UCSD-AML1 (cell line): ENCODE measurements at regions not wholly inside any gene's neighbourhood (a gene's known extent, or its start where the extent isn't known, plus 50 kb on each side); places are given as distances from the start of the nearest gene placed in this dataset.
"Not testable (repeated sequence)": the region's sequence is repeated elsewhere in the genome, so short reads cannot be mapped to it uniquely, and the experiment has no call there.

Source experiments
- DNase-seq: peaks from one replicate; lab custom pipeline; 2025; ENCODE audit not compliant: unreplicated experiment; lab: John Stamatoyannopoulos, UW

DNA sequence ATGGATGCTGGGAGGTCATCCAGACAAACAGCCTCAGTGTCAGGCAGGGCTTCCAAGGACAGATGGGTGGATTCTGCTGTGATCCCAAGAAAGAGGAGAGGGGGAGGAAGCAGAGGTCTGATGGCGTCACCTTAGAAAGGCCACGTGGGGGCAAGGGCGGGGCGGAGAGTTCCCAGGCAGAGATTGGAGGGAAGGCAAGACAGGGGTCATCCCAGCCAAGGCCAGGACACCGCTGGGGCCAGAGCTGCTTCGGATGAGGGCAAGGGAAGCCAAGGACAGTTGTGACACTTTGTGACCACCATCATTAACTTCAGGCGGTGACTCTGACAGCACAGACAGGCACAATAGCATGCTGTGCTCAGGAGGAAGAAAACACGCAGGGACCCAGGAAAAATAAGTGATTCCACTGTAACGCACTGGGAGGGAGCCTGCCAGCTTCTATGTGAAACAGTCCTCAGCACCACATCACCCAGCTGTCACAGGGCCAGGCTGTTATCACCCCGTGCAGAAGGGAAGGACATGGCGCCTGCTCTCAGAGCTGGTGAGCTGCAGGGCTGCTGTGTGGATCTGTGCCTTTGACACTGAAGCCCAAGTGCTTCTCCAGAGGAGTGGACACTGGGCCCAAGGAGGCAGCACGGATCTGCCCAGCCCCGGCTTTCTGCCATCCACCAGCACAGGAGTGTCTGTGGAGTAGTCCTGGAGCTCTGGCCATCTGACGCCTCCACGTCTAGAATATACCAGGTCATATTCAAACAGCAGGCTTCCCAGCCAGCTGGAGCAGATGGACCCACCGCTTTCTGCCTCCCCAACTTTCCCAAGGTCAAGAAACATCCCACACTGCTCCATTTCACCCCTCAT is 204.1 kb downstream of the NDUFA10 start:
- no peak for DNase-seq

DNA sequence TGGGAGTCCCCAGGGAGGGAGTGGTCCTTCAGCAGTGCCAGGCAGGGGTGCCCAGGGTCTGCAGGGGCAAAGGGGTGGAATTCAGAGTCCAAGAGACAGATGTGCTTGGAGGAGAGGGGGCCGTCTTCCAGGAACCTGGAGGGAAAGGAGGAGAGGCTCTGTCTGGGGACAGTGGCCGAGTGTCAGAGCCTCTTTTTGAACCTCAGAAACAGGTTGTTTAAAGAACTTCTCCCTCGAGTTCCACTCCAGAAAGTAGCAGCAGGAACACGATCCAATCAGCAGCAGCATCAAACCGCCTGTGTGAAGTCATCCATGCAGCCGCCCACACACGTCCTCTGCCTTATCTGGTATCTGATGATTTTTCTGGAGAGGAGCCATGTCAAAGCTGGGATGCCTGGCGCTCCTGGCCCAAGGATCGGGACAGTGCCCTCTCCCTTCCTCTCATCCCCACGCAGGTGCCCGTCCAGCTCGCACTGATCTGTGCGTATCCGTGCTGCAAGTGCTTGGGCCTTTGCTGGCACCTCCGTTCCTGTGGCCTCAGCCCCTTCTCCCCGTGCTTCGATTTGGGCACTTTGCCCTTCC is 205.1 kb downstream of the NDUFA10 start:
- no peak for DNase-seq

GRCh38 chr2:239819091-239819973 is 205.8 kb downstream of the NDUFA10 start:
- DNase-seq, result no peak

DNA sequence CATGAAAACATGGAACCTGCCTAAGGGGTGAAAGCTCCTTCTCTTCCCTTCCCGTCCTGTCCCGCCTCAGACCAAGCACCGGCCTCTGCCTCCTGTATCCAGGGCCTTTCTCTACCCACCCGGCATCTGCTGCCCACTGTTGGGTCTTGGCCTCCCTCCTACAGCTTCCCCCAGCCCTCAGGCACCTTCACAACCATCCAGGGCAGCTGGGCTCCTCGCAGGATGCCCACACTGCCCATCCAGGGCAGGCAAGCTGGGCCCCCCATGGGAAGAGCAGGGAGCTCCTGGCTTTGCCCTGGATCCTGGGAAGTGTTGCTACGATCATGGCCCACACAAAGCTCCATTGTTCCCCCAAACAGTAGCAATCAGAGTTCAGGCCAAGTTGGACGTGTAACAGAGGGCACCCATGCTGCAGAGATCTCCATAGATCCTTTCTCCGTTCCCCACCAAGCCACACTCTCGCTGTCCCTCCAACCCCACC is 206.6 kb downstream of the NDUFA10 start:
- DNase-seq, result no peak

DNA sequence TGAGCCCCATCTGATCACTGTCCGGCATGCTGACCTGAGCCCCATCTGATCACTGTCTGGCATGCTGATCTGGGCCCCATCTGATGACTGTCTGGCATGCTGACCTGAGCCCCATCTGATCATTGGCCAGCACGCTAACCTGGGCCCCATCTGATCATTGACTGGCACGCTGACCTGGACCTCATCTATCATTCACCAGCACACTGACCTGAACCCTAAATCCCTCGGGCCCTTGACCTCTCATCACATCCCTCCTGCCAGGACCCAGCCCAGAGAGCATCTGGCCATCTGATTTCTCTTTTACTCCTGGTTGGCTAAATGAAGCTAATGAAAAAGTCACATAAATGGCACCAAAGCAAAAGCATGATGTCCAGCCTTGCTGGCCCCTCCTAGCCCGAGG is 207.1 kb downstream of the NDUFA10 start:
- no peak for DNase-seq

- not testable (repeated sequence) for DNase-seq
These were observed 207.6 kb downstream of the NDUFA10 start for GRCh38 chr2:239817468-239818031.

DNA sequence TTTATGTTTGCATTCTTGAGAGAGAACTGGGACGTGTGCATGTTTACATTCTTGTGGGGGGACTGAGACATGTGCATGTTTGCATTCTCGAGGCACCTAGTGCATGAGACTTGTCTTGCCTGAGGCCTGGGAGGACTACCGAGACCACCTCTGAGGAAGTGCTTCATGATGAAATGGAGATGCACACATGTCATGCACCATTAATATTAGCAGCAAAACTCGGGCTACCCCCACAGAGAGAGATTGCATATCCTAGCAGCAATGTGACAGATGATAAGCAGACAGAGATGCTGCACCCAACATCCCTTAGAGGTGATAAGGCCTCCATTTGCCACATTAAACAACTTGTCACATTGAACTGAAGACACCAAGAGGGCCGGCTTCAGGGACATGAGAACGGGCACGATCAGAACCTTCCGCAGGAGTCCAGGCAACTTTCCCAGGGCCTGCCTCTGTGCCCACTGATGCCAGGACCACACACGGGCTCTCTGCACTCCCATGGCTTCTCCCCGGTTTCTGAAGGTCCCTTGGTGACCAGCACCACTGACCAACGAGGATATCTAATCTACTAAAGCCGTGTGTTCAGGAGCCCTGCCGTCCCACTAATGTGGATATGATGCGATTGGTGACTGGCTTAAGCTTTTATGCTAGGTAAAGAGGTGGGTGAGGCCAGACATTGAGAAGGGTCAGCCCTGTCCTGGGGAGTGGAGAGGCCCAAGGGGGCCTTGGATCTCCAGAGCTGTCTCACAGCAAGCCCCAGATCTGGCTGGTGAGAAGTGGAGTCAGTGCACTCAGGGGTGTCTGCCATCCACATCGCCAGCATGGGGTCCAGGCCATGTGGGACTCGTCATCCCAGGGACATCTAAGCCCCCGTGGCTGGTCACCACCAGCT is 208.3 kb downstream of the NDUFA10 start:
- DNase-seq, result no peak

DNA sequence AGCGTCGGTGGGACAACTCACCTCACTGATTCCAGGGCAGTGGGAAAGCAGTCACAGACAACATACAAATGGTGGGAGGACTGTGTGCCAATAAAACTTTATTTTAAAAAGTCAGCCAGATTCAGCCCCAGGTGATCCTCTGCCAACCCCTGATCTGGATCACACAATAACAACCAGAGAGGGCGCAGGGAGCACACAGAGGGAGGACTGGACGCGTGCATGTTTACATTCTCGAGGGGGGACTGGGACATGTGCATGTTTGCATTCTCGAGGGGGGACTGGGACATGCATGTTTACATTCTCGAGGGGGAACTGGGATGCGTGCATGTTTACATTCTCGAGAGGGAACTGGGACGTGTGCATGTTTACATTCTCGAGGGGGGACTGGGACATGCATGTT is 209.5 kb downstream of the NDUFA10 start:
- DNase-seq, result no peak

- DNase-seq, result no peak
These were observed 210.1 kb downstream of the NDUFA10 start for GRCh38 chr2:239814861-239815601.

- DNase-seq, result no peak
These were observed 210.9 kb downstream of the NDUFA10 start for GRCh38 chr2:239814116-239814860.

DNA sequence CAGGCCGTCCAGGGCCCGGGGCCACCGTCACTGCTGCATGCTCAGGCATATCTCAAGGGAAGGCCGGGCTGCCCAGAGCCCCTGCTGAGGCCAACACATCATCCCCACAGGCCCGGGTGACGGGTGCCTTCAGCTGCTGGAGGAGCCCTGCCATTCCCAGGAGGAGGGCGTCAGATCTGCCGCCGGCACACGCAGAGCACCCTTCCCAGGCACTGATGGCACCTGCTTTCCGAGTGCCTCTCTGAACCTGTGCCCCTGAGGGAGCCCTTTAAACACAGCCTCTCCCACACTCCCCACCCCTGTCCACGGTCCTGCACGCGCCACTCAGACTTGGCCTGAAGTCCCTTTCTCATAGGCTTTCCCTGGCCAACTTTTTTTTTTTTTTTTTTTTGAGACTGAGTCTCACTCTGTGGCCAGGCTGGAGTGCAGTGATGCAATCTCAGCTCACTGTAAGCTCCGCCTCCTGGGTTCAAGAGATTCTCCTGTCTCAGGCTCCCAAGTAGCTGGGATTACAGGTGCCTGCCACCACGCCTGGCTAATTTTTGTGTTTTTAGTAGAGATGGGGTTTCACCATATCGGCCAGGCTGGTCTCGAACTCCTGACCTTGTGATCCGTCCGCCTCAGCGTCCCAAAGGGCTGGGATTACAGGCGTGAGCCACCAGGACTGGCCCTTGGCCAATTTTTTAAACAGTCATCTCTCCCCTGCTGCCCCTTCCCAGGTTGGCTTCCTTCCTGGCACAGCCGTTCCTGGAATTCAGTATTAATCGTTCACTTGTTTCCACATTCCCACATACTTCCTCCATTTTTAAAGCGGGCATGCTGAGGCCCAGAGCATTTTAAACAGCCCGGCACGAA is 211.7 kb downstream of the NDUFA10 start:
- no peak for DNase-seq

- no peak for DNase-seq
These were observed 213.2 kb downstream of the NDUFA10 start for GRCh38 chr2:239811806-239812560.

DNA sequence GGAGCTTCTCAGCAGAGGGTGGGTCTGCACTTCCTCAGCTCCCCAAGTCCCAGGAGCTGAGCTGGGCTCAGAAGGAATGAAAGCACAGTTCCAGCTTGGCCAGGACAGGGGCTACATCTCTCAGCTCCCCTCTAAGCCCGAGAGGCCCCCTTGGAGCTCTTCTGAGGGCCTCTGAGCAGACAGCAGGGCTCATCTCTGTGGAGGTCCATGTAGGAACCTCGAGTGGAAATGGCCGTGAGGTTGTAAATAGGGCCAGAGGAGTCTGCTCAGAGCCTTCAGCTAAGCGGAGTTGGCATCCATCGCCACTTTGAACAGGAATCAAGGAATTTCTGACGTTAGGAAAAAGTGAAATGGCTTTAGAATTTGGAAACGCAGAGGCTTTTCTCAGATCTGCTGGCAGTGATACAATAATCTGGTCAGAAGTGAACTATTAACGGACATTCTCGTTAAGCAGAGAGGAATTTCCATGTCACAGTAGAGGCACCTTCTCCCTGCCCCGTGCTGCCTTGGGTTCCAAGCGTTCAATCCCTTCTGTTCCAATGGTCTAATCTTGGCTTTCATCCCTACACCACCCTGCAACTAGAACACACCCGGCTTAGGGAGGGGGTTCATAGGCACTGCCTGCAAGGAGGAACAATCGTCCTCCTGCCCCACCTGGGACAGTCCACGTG is 213.9 kb downstream of the NDUFA10 start:
- no peak for DNase-seq

DNA sequence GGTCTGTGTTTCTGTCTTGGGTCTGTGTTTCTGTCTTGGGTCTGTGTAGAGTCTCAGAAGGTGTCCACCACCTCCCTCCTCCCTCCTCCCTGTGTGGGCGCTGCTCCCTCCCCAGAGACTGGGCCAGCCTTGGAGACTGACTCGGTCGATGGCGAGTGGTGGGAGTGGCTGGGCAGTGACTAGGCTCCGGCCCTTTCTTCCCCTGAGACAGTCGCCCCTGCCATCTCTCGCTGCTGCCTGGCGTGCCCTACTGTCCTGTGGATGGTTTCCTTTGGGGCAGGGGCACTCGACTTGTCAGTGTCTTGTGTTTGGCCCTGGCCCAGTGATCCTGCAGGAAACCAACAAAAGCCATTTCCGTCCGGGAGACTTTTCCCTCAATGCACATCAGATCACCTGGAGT is 215.8 kb downstream of the NDUFA10 start:
- DNase-seq, result no peak

DNA sequence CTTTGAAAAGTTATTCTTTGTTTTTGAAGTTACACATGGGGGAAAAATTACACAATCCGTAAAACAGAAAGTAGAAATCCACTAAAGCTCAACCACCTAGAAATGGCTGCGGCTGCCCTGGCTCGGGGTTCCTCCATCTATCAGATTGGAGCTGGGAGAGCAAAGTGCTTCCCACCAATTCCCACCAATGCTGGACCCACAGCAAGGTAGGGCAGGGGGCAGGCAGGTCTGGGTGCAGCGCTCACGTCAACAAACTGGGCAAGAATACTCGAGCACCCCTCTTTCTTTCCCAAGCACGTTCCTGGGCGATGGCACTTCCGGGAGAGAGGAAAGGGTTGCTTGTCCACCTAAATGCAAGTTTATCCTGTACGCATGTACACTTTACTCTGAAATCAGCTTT is 217.6 kb downstream of the NDUFA10 start:
- DNase-seq, result no peak

- DNase-seq, result no peak
These were observed 218.2 kb downstream of the NDUFA10 start for GRCh38 chr2:239806758-239807434.
